MM.1S (cell line): ENCODE measurements at regions not wholly inside any gene's neighbourhood (a gene's known extent, or its start where the extent isn't known, plus 50 kb on each side); places are given as distances from the start of the nearest gene placed in this dataset.

Experiments used
- DNase-seq: peaks from one replicate; pipeline ENCODE4 v3.0.0-alpha.2; 2015
- H2AFZ ChIP-seq: fragments of 300-600 bp; sonication (generic); 2 replicates; pipeline ENCODE4 v1.6.0; 2016; ENCODE audit warnings: antibody characterized with exemption, low read length
- H3F3A ChIP-seq: fragments of 300-600 bp; sonication (generic); 2 replicates; pipeline ENCODE4 v1.6.1; 2016; ENCODE audit warnings: mild to moderate bottlenecking, antibody characterized with exemption, low read length, moderate library complexity, mixed read lengths; ENCODE audit not compliant: insufficient read depth
- H3K27ac ChIP-seq: fragments of 300-600 bp; sonication (generic); 2 replicates; pipeline ENCODE4 v1.5.1; 2016; ENCODE audit warnings: mild to moderate bottlenecking, low read length
- H3K27me3 ChIP-seq: fragments of 300-600 bp; sonication (generic); replicated peaks from 2 replicates; pipeline ENCODE4 v1.6.0; 2016; ENCODE audit warnings: low read length; ENCODE audit not compliant: insufficient read depth
- H3K36me3 ChIP-seq: fragments of 300-600 bp; sonication (generic); replicated peaks from 2 replicates; pipeline ENCODE4 v1.6.1; 2016; ENCODE audit warnings: mild to moderate bottlenecking, low read length, mixed read lengths; ENCODE audit not compliant: insufficient read depth
- H3K4me1 ChIP-seq: fragments of 300-600 bp; sonication (generic); 2 replicates; pipeline ENCODE4 v1.6.1; 2016; ENCODE audit warnings: low read length, mixed read lengths
- H3K4me2 ChIP-seq: fragments of 300-600 bp; sonication (generic); 2 replicates; pipeline ENCODE4 v1.6.0; 2016; ENCODE audit warnings: low read depth, low read length
- H3K4me3 ChIP-seq: fragments of 300-600 bp; sonication (generic); 2 replicates; pipeline ENCODE4 v1.5.1; 2016; ENCODE audit warnings: low read length, mixed read lengths
- H3K79me2 ChIP-seq: fragments of 300-600 bp; sonication (generic); 2 replicates; pipeline ENCODE4 v1.6.1; 2016; ENCODE audit warnings: mixed run types, low read length, mixed read lengths
- H3K9ac ChIP-seq: fragments of 300-600 bp; sonication (generic); 2 replicates; pipeline ENCODE4 v1.6.1; 2016; ENCODE audit warnings: low read length, mixed read lengths
- H3K9me2 ChIP-seq: fragments of 300-600 bp; sonication (generic); replicated peaks from 2 replicates; pipeline ENCODE4 v1.6.1; 2016; ENCODE audit warnings: mild to moderate bottlenecking, low read length, mixed read lengths; ENCODE audit not compliant: insufficient read depth
- H3K9me3 ChIP-seq: fragments of 300-600 bp; sonication (generic); replicated peaks from 2 replicates; pipeline ENCODE4 v1.6.1; 2016; ENCODE audit warnings: mild to moderate bottlenecking, low read length, mixed read lengths; ENCODE audit not compliant: insufficient read depth
- H4K20me1 ChIP-seq: fragments of 300-600 bp; sonication (generic); 2 replicates; pipeline ENCODE4 v1.6.1; 2016; ENCODE audit warnings: mild to moderate bottlenecking, low read length, moderate library complexity, mixed read lengths; ENCODE audit not compliant: insufficient read depth
- CTCF ChIP-seq: fragments of 300-600 bp; sonication (generic); IDR thresholded peaks from 2 replicates; pipeline ENCODE4 v1.5.1; 2016; ENCODE audit warnings: antibody characterized with exemption, low read length, mixed read lengths
- EZH2 ChIP-seq: fragments of 300-600 bp; sonication (generic); optimal IDR thresholded peaks from 2 replicates; pipeline ENCODE3; 2017; ENCODE audit warnings: low read depth, mild to moderate bottlenecking, antibody characterized with exemption, low read length, mixed read lengths
- EZH2phosphoT487 ChIP-seq: fragments of 300-600 bp; sonication (generic); IDR thresholded peaks from 2 replicates; pipeline ENCODE4 v1.6.1; 2018; ENCODE audit warnings: antibody characterized with exemption, low read length

DNA sequence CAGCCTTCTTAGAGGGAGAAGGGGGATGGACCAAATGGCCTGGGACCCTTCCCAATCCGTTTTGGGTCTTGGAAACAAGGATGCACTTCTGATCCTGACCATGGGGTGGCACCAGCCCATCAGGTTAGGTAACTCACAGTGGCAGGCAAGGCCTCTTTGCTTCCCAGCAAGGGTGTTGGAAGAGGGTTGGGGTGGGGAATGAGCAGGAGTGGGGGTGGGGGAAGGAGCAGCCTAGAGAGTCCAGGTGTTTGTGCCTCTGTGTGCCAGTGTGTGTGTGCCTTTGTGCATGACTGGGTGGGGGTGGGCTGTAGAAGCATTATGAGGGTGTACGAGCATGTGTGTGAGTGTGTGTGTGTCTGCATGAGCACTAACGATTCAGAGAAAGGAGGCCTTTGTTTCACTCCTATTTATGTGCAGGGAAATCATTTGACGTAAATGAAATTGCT is 213.1 kb downstream of the INSC start:
- no peaks in the 10 kb centered on the region for H3F3A ChIP-seq
- no peaks in the 10 kb centered on the region for H3K27me3 ChIP-seq
- H2AFZ ChIP-seq = no peak overlapping the region
- peak; percentile 23 for DNase-seq
- TF ChIP-seq EZH2phosphoT487 (no peak), CTCF (peak; percentile 57)
- no peaks in the 10 kb centered on the region for H3K9me3 ChIP-seq
- H3K4me2 ChIP-seq = no peak overlapping the region
- no peaks in the 10 kb centered on the region for H3K79me2 ChIP-seq
- no peaks in the 10 kb centered on the region for H3K4me1 ChIP-seq
- no peaks in the 10 kb centered on the region for H4K20me1 ChIP-seq
- no peak overlapping the region for H3K27ac ChIP-seq
- H3K9me2 ChIP-seq = no peaks in the 10 kb centered on the region
- H3K4me3 ChIP-seq = no peak overlapping the region
- H3K9ac ChIP-seq = no peak overlapping the region
- H3K36me3 ChIP-seq = no peaks in the 10 kb centered on the region

- DNase-seq = no peak
- Histone ChIP-seq H4K20me1 (no peaks in the 10 kb centered on the region), H3K4me2 (no peak overlapping the region), H3K9me2 (no peaks in the 10 kb centered on the region), H3K79me2 (no peaks in the 10 kb centered on the region), H3K4me3 (no peak overlapping the region), H3K9me3 (no peaks in the 10 kb centered on the region), H3F3A (no peaks in the 10 kb centered on the region), H3K36me3 (no peaks in the 10 kb centered on the region), H3K27me3 (no peaks in the 10 kb centered on the region), H3K27ac (no peak overlapping the region), H3K4me1 (no peaks in the 10 kb centered on the region), H3K9ac (no peak overlapping the region), H2AFZ (no peak overlapping the region)
- no peak for TF ChIP-seq CTCF
- TF ChIP-seq EZH2 = no peak
- TF ChIP-seq EZH2phosphoT487 = no peak
Observed at GRCh38 chr11:15333407-15333806, 218.7 kb downstream of the INSC start.

DNA sequence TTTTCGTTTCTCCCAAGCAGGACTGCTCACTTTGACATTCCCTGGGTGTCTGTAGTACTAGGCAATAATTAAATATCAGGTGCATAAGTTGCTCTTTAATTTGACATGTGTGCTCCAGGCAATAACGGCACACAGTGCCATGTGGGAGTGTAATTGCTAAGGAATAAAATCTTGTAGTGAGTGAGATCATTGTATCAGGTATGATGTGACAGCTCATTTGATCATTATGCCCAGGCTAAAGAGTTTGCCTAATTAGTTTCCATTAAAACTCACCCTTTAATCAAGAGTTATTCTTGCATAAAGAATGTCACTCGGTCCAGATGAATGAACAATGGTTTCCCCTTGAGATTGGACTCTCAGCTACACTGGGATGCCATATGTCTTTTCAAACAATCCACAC is 220.0 kb downstream of the INSC start:
- no peak for DNase-seq

More for the DNA sequence above, 220.0 kb downstream of the INSC start:
- no peaks in the 10 kb centered on the region for H3K9me2 ChIP-seq
- no peak overlapping the region for H3K9ac ChIP-seq
- H3K79me2 ChIP-seq = no peaks in the 10 kb centered on the region
- H3K27ac ChIP-seq = no peak overlapping the region
- no peak for TF ChIP-seq EZH2
- TF ChIP-seq CTCF = no peak
- no peak for TF ChIP-seq EZH2phosphoT487
- H3K4me1 ChIP-seq = no peaks in the 10 kb centered on the region
- H3K9me3 ChIP-seq = no peaks in the 10 kb centered on the region
- H3K4me2 ChIP-seq = no peak overlapping the region
- H3K27me3 ChIP-seq = no peaks in the 10 kb centered on the region
- H4K20me1 ChIP-seq = no peaks in the 10 kb centered on the region
- no peak overlapping the region for H3K4me3 ChIP-seq
- no peaks in the 10 kb centered on the region for H3F3A ChIP-seq
- no peaks in the 10 kb centered on the region for H3K36me3 ChIP-seq
- no peak overlapping the region for H2AFZ ChIP-seq
